ENCODE measurements at regions not wholly inside any gene's neighbourhood (a gene's known extent, or its start where the extent isn't known, plus 50 kb on each side); places are given as distances from the start of the nearest gene placed in this dataset.

DNA sequence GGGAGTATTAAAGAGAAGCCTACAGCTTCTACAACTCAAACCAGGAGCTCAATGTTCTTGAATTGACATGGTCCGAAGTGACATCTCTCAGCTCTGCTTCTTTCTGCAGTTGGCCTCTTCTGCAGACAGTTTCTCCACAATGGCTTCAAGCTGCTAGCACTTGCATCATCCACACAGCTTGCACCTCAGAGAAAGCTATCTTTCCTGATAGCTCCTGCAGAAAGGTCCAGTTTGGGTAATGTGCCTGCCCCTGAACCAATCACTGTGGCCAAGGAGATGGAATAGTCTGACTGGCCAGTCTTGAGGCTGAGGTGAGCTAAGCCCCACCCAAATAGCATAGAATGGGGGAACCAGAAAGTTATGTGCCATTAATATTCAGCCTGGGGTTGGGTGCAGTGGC lies 95.8 kb upstream of the ABCA1 start:
- no TSS peak for BruUV-seq (replicated peaks)
- H2AFZ ChIP-seq (ENCODE audit: low read length), result no peak overlapping the region
- no peak overlapping the region for H3K4me3 ChIP-seq (ENCODE audit: low read depth, low read length, poor library complexity, severe bottlenecking)
- no peak overlapping the region for H3K27ac ChIP-seq (ENCODE audit: low read depth, low read length, poor library complexity, severe bottlenecking)
- ChIA-PET CTCF (ENCODE audit: unreplicated experiment) (no interaction called here), POLR2A (interaction anchor here (1.0 kb wide), 2 partner anchors 10 to 26 kb away, joined by 3 read pairs; no protein-coding TSS in a partner anchor)
- intact Hi-C loops (cut with micrococcal nuclease; ENCODE audit: unreplicated experiment), result no loop called here
- H3K4me2 ChIP-seq (ENCODE audit: low read length), result no peak overlapping the region
- TF ChIP-seq, protein P1, sequence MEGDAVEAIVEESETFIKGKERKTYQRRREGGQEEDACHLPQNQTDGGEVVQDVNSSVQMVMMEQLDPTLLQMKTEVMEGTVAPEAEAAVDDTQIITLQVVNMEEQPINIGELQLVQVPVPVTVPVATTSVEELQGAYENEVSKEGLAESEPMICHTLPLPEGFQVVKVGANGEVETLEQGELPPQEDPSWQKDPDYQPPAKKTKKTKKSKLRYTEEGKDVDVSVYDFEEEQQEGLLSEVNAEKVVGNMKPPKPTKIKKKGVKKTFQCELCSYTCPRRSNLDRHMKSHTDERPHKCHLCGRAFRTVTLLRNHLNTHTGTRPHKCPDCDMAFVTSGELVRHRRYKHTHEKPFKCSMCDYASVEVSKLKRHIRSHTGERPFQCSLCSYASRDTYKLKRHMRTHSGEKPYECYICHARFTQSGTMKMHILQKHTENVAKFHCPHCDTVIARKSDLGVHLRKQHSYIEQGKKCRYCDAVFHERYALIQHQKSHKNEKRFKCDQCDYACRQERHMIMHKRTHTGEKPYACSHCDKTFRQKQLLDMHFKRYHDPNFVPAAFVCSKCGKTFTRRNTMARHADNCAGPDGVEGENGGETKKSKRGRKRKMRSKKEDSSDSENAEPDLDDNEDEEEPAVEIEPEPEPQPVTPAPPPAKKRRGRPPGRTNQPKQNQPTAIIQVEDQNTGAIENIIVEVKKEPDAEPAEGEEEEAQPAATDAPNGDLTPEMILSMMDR (conservative IDR thresholded peaks at IDR 0.05; ENCODE audit: low read length), result no peak
- TF ChIP-seq EZH2phosphoT487 (IDR thresholded peaks at IDR 0.05; ENCODE audit: borderline replicate concordance, low read depth, low read length), result no peak
- no peaks in the 10 kb centered on the region for H3K36me3 ChIP-seq (ENCODE audit: insufficient read depth, low read length)
- DNase-seq (ENCODE audit: low spot score), result no peak
- H3K4me1 ChIP-seq (ENCODE audit: insufficient read depth, low read length, poor library complexity, severe bottlenecking), result no peaks in the 10 kb centered on the region
- no peaks in the 10 kb centered on the region for H3K9me2 ChIP-seq (ENCODE audit: insufficient read depth, low read length)
- H3K9me3 ChIP-seq (ENCODE audit: low read length), result no peaks in the 10 kb centered on the region
- H3K79me2 ChIP-seq (ENCODE audit: insufficient read depth, low read depth, low read length), result no peaks in the 10 kb centered on the region
- H4K20me1 ChIP-seq (ENCODE audit: insufficient read depth, low read length), result no peaks in the 10 kb centered on the region

GRCh38 chr9:105024529-105024928 lies 96.6 kb upstream of the ABCA1 start:
- Histone ChIP-seq H3K9me3 (ENCODE audit: low read length) (no peaks in the 10 kb centered on the region), H3K79me2 (ENCODE audit: insufficient read depth, low read depth, low read length) (no peaks in the 10 kb centered on the region), H2AFZ (ENCODE audit: low read length) (no peak overlapping the region), H3K27ac (ENCODE audit: low read depth, low read length, poor library complexity, severe bottlenecking) (no peak overlapping the region), H3K4me2 (ENCODE audit: low read length) (no peak overlapping the region), H3K4me1 (ENCODE audit: insufficient read depth, low read length, poor library complexity, severe bottlenecking) (no peaks in the 10 kb centered on the region), H4K20me1 (ENCODE audit: insufficient read depth, low read length) (no peaks in the 10 kb centered on the region), H3K36me3 (ENCODE audit: insufficient read depth, low read length) (no peaks in the 10 kb centered on the region), H3K4me3 (ENCODE audit: low read depth, low read length, poor library complexity, severe bottlenecking) (no peak overlapping the region), H3K9me2 (ENCODE audit: insufficient read depth, low read length) (no peaks in the 10 kb centered on the region)
- CTCF ChIA-PET (ENCODE audit: unreplicated experiment), result no interaction called here
- no TSS peak for BruUV-seq (replicated peaks)
- DNase-seq (ENCODE audit: low spot score), result no peak
- no peak for TF ChIP-seq EZH2phosphoT487 (IDR thresholded peaks at IDR 0.05; ENCODE audit: borderline replicate concordance, low read depth, low read length)
- TF ChIP-seq, protein P1 (conservative IDR thresholded peaks at IDR 0.05; ENCODE audit: low read length), result no peak
- POLR2A ChIA-PET, result interaction anchor here (1.0 to 1.2 kb wide), 2 partner anchors 26 to 102 kb away, joined by 3 read pairs; no protein-coding TSS in a partner anchor
- intact Hi-C loops (cut with micrococcal nuclease; ENCODE audit: unreplicated experiment), result no loop called here

GRCh38 chr9:105026451-105026850 lies 98.5 kb upstream of the ABCA1 start:
- Histone ChIP-seq H3K36me3 (ENCODE audit: insufficient read depth, low read length) (no peaks in the 10 kb centered on the region), H3K9me3 (ENCODE audit: low read length) (no peaks in the 10 kb centered on the region), H3K4me2 (ENCODE audit: low read length) (no peak overlapping the region), H4K20me1 (ENCODE audit: insufficient read depth, low read length) (no peaks in the 10 kb centered on the region), H3K4me1 (ENCODE audit: insufficient read depth, low read length, poor library complexity, severe bottlenecking) (no peaks in the 10 kb centered on the region), H3K79me2 (ENCODE audit: insufficient read depth, low read depth, low read length) (no peaks in the 10 kb centered on the region), H3K27ac (ENCODE audit: low read depth, low read length, poor library complexity, severe bottlenecking) (no peak overlapping the region), H3K4me3 (ENCODE audit: low read depth, low read length, poor library complexity, severe bottlenecking) (no peak overlapping the region), H3K9me2 (ENCODE audit: insufficient read depth, low read length) (no peaks in the 10 kb centered on the region), H2AFZ (ENCODE audit: low read length) (peak overlapping the region; percentile 42; the same call in 1 of the 2 replicates)
- ChIA-PET CTCF (ENCODE audit: unreplicated experiment) (no interaction called here), POLR2A (interaction anchor here (0.6 to 2.0 kb wide), 2 partner anchors 11 to 85 kb away, joined by 3 to 9 read pairs; no protein-coding TSS in a partner anchor)
- no peak for DNase-seq (ENCODE audit: low spot score)
- TF ChIP-seq EZH2phosphoT487 (IDR thresholded peaks at IDR 0.05; ENCODE audit: borderline replicate concordance, low read depth, low read length), result no peak
- TF ChIP-seq, protein P1 (conservative IDR thresholded peaks at IDR 0.05; ENCODE audit: low read length), result no peak
- intact Hi-C loops (cut with micrococcal nuclease; ENCODE audit: unreplicated experiment), result no loop called here
- BruUV-seq (replicated peaks), result no TSS peak

Data from OCI-LY7 (cell line).